GM19035 (cell line): ENCODE measurements at regions not wholly inside any gene's neighbourhood (a gene's known extent, or its start where the extent isn't known, plus 50 kb on each side); places are given as distances from the start of the nearest gene placed in this dataset.

Experiments used
- ATAC-seq: cut with Tn5 transposase; IDR thresholded peaks from one replicate; pipeline ENCODE4 v1.9.1; 2021; ENCODE audit not compliant: unreplicated experiment

DNA sequence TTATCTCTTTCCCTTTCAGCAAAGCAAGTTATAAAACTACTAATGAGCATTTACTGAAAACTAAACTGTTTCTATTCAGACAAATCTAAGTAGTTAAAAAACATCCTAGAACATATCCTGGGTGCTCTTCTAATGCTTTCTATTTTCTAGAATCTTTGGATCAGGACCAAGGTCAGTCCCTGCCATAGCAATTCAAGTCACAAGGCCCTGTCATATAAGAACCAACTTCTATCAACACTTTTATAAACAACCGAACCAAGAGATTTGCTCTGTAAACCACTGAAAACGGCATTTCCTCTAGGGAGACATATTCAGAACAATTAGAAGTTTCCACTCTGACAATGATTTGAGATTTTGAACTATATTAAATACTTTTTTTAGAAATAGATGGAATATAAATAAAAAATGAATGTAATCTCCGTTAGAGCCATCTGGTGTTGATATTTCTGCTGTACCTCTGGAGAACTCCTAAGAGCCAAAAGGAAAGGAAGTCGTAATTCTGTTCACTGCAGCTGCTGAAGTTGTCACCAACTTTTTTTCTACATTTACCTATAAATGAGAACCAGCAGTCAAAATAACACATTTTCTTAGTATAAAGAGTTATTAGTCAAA is 51.4 kb upstream of the LGSN start:
- ATAC-seq: no peak

DNA sequence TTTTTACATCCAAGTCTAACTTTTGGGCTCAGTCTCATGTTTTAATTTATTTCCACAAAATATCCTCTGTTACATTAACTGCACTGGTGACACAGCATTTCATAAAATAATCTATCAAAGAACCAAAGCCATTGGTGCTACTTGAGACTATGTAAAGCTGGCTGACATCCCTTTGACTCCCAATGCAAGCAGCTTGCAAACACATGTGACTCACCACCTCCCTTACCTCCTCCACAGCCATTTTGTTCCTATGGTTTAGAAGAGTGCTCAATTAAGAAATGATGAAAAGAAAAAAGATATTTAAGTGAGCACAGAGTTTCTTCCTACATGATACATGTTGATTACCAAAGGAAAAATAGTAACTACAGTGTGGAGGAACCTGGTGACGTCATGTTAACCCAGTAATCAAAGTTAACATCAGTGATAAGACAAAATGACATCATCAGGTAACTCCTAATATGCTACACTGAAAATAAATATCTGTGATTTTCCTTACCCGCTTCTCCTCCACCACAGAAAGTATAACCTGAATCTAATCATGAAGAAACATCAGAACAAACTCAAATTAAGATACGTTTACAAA is 53.3 kb upstream of the LGSN start:
- no peak for ATAC-seq

DNA sequence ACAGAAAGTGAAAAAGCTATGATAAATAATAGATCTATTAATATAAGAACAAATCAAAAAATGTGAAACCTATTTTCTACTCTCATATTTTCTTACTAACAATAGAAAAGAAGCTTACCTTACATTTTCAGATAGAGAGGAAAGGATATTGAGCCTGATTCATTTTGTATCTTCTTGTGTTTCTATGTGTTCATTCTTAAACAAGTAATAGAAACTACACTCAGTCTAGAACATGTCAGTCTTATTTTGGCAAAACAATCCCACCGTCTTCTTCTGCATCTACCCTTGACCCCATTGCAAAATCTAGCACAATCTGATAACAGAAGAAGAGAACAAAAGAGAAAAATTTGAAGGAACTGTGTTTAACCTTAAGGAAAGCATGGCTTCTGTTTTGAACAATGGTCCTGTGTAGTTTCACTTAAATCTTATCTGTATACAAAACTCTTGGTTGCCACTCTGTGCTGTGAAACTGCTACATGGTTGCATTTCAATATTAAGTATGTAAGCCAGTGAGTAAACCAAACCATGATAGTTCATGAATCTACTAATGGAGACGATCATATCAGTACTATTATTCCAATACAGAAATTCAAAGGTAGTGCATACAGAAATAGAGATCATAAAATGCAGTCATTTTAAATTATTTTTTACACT is 69.5 kb upstream of the LGSN start:
- peak; percentile 62 for ATAC-seq

DNA sequence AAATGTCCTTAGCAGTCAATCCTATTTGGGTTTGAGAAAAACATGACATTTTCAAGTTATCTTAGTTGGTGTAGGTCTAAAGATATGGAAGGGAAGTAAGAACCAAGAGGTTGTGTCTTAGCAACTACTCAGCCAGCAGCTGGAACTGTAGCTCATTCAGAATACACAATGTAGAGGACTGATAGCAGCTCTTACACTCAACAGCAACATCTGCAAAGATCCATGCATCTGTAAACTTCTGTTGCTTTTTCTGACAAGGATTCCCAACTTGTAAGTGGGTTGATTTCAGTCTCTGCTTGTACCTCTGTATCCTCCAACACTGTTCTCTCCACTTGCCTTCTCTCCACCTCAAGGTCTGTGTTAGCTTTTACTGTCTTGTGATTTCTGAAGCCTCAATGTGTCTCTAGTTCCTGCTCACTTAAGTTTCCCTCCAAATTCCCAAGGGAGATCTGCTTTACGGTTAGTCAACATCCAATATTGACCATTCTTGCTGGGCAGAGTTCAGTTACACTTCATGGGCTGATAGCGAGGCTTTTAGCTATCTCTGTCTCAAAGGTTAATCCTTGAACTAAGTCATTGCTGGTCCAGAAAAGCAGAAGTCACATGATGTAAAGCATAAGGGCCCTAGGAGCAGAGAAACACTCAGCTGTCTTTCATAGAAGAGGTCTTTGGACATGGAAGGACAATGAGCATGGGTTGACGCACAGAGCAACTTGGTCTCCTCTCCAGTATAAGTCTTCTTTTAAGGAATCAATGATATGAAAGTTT is 71.6 kb upstream of the LGSN start:
- no peak for ATAC-seq

DNA sequence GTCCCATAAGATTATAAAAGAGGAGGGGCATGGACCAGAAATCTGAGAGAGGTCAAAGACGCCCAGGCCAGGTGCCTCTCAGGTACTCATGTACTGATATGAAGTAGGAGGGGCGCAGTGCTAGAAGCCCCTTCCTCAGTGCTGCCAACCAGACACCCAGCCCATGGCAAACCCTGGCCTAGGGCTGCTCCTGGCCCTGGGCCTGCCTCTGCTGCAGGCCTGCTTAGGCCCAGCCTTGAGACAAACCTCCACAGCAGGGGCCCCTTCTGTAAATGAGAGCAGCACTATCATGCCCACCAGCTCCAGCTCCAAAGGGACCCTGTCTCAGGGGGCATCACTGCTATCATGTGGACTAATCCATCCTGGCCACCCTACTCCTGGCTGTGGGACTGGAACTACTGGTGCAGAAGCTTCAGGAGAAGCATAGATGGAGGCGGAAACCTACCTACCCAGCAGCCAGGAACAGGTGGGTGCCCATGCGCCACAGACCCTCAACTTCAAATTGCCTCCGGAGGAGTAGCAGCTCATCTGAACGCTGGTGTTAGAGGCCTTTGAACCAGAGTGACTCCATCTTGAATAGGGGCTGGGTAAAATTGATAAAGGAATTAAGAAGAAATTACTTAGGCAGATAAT is 72.4 kb upstream of the LGSN start:
- ATAC-seq: no peak

DNA sequence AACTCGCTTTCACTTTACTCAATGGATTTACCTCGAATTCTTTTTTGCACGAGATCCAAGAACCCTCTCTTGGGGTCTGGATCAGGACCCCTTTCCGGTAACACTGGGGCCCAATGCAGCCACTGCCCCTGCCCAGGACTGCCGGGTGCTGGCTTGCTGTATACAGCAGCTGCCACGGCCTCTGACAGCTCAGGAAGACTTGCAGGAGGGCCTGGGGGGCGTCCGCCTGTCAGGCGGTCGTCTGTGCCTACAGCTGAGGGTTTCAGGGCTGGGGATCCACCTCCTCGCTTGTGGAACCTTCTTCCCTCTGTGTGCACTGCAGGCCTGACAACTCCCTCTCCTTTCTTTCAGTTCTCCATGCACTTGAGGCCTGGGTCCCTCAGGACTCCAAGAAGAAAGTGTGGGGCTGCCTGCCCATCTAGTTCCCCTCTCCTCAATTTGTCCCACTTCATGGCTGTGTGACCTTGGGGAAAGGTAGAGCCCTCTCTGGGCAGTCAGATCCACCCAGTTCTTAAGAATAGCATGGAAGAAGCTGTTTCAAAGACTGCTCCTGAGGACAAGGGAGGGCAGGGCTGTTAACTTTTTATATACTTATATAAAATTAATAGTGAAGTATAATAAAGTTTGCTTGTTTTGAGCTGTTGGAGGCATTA is 75.0 kb upstream of the LGSN start:
- ATAC-seq: no peak

DNA sequence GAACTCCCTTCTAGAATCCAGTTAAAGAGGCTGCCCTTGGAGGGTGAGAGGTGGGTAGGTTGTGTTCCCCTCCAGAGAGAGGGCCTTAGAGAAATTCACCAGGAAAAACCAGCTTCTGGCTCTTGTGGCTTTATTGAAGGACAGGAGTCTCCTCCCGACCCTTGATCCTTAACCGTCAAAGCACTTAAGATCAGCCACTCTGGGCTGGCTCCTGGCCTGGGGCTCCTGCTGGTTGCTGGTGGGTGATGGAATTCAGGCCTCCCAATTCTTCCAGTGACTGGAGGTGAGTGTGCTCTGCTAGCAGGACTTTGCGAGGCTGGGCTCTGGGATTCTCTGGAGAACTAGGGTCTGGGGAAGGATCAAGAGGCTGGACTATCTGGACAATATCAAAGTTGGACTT is 75.6 kb upstream of the LGSN start:
- no peak for ATAC-seq

DNA sequence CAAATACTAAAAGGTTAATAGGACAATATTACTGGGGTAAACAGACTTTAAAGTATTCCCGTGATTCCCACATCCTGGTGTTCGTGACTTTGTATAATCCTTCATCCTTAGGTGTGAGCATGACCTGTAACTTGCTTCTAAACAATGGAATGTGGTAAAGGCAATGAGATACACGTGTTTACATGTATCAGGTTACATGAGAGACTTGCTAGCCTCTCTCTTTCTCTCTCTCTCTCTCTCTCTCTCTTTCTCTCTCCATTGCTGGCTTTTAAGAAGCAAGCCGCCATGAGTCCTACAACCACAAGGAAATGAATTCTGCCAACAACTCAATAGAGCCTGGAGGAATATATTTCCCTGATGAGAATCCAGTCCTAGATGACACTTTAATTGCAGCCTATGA is 83.9 kb upstream of the LGSN start:
- ATAC-seq: no peak

DNA sequence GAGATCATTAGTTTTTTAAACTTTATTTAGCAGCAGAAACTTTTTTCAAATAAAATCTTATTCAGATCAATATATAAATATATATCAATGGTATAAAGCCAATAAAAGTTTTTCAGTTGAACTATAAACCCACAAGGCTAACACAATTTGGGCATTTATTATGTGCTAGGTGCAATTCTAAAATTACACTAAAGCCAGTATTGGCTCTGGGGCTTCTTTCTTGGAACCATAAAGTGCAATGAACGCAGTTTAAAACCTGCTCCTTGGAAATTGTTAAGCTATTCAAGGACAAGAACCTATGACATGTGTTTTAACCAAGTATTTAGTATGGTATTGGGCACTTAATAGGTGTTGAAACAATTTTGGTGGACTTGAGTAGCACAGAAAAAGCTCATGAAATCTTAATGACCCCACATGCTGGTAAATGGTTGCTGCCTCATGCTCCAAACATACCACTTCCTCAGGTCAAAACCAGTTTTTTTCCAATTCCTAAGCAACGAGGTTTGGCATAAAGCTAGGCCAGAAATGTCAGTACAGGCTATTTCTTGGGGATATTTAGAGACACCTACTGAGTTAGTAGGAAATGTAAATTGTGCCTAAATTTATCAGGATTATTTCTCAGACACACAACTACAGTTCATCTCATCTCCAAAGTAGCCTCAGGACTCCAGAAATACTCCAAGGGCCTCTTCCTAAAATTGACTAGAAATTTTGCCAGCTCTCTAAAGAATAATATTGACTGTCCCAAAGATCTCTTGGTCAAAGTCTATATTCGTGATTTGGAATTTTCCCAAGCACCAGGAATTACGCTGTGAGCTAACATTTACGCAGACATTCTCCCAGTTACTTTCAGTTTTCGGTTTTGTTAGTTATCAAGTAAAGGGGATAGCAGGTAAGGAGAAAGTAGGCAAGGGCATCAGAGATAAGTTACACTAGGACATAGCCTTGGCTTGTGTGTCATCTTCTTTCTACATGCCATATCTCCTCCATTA is 90.9 kb upstream of the LGSN start:
- no peak for ATAC-seq

DNA sequence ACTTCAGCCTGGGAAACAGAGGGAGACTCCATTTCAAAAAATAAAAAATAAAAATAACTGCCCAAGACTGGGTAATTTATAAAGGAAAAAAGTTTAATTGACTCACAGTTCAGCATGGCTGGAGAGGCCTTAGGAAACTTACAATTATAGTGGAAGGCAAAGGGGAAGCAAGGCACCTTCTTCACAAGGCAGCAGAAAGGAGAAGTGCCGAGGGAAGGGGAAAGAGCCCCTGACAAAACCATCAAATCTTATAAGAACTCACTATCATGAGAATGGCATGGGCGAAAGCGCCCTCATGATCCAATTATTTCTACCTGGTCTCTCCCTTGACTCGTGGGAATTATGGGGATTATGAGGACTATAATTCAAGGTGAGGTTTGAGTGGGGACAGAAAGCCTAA is 95.5 kb upstream of the LGSN start:
- no peak for ATAC-seq

DNA sequence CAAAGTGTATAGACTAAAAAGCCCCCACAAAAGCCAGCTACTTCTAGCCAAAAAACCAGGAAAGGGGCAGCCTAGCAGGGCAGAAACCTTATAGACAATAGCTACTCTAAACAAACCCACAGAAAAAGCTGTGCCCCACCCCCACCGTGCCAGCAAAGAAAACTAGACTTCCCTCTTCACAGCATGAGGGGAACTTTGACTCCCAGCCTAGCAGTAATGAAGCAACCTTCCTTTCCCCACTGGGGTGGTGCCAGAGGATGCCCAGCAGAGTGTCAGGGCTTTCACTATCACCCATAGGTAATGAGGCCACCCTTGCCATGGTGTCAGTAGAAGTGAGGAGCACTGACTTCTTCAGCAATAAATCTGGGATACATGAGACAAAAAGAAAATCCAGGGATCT is 99.0 kb upstream of the LGSN start:
- no peak for ATAC-seq

DNA sequence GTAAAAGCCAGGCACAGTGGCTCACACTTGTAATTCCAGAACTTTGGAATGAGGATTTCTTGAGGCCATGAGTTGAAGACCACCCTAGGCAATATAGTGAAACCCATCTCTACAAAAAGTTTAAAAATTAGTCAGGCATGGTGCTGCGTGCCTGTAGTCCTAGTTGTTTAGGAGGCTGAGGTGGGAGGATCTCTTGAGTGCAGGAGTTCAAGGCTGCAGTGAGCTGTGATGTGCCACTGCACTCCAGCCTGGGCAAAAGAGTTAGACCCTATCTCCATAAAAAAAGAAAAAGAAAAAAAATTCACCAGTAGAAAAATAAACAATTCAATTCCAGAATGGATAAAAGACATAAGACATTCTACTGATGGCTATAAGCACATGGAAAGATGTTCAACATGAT is 104.9 kb upstream of the LGSN start:
- no peak for ATAC-seq

DNA sequence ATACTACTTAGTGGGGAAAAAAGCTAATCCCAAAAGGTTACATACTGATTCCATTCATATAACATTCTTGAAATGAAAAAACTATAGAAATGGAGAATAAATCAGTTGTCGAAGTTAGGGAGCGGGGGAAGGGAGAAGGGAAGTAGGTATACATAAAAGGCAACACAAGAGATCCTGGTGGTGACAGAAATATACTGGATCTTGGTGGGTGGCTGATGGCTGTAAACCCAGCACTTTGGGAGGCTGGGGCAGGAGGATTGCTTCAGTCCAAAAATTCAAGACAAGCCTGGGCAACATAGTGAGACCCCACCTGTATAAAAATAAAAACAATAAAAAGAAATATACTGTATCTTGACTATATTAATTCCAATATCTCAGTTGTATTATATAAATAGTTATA is 105.7 kb upstream of the LGSN start:
- no peak for ATAC-seq

DNA sequence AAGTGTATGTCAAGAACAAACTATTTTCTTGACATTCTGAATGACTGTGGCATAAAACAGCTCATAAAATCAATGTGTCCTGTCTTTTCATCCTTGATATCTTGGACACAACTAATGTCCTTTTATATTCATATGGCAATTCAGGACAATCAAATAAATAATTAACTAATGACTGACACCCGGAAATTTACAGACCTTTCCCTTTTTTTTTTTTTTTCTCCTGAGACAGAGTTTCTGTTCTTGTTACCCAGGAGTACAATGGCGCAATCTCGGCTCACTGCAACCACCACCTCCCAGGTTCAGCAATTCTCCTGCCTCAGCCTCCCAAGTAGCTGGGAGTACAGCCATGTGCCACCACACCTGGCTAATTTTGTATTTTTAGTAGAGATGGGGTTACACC is 107.1 kb upstream of the LGSN start:
- ATAC-seq: no peak

DNA sequence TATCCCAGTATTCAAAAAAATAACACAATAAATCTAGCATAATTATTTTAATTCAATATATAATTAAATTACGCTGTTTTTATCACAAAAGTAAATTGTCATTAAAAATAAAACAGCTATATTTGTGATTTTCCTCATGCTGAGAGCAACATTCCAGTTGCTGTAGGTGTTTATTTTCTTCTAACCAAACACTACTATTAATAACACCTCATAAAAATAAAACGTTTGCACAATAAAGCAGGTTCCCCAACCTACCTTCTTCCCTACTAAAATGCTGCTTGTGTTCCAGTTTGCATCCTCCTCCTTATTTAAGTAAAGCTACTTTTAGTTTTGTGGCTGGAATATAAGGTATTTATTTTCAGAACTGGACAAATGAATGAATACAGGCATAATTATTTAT is 108.2 kb upstream of the LGSN start:
- no peak for ATAC-seq

DNA sequence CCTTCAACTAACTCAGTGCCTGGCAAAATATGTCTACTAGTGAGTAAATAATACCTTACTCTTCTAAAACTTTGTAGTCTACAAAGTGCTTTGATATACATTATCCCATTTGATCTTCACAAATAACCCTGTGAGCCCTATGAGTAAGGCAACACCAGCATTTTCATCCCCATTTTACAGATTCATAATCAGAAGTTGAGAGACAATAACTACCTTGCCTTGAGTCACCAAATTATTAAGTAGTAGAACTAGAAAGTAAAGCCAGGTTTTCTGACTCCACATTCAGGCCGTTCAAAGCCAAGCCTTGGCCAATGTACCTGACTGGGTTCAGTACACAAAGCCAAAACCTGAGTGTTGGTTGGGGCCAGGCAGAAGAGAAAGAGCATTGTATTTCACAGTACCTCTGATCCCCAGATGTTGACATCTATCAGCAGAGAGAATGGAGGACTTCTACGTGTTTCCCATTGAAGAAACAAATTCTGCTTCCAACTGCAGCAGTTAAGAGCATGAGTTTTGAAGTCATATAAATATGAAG is 111.3 kb upstream of the LGSN start:
- no peak for ATAC-seq

DNA sequence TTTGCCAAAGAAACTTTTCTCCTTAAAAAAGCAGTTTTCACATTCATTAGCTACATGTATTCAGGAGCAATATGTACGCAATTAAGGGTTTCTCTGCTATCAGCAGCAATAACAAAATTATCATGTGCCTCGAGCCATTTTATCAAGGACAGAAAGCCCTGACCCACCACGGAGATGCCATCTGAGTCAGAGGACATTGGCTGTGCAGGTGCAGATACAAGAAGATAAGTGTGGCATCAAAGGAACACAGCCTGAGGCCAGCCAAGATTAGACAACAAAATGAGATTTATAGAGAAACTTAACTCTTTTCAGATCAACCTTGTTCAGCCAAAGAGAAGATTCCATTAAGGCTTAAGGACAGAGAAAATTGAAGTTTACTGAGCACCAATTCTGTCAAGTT is 115.2 kb upstream of the LGSN start:
- ATAC-seq: no peak

DNA sequence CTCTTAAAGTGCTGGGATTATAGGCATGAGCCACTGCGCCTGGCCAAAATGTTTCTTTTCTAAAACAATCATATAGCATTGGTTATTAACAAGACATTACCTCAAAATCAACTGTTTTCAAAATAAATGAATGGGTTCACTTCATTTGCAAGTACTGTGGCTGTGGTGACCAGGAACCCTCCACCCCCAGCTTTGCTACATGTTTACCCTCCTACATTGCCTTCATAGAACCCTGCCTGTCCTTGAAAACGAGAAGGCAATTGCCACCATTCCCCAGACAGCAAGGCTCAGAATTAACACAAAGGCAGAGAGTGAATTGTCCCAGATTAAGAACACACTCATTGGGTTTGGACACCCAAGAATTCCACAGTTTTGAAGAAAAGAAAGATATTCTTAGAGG is 116.6 kb upstream of the LGSN start:
- no peak for ATAC-seq

DNA sequence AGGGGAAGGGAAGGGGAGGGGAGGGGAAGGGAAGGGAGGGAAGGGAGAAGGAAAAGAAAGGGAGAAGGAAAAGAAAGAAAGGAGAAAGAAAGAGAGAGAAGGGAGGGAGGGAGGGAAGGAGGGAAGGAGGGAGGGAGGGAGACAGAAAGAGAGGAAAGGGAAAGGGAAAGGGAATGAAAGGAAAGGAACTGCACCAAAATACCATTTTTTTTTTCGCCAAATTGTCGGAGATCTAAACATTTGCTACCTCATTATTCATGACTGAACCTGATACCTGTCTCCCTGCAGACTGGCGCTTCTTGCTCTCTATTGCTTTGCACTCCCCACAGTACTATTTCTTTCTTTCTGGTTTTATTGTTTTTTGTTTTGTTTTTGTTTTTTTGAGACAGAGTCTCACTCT is 117.3 kb upstream of the LGSN start:
- no peak for ATAC-seq

DNA sequence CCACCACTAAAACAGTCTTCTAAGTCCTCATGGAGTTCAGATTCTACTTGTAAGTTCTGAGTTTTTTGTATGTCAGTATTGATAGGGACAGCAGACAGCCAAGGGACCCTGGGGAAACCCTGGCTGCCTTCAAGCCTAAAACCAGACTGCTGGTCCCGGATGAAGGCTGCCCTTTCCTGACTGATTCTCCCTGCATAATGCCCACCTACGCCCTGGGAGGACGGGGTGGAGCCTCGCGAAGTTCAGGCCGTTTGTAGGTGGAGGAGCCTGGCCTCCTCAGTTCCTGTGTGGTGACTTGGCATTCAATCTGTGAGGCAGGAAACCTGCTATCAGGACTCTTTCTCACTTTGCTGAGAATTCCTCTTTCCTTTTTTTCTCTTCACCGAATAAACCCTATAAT is 120.3 kb upstream of the LGSN start:
- ATAC-seq: no peak
